ENCODE measurements at regions not wholly inside any gene's neighbourhood (a gene's known extent, or its start where the extent isn't known, plus 50 kb on each side); places are given as distances from the start of the nearest gene placed in this dataset.

GRCh38 chrX:18036394-18036793 is 175.3 kb upstream of the RAI2 start:
- no peaks in the 10 kb centered on the region for H3K27me3 ChIP-seq (ENCODE audit: insufficient read depth, low read length)
- no CpG with 5 or more reads among the region's 2 CpGs for WGBS (ENCODE audit: extremely low coverage, insufficient read length, low lambda C conversion rate)
- no peak overlapping the region for H4K5ac ChIP-seq (ENCODE audit: insufficient read length, low read depth, low read length)
- H3K79me1 ChIP-seq (ENCODE audit: insufficient read depth, low read depth, low read length, poor library complexity, severe bottlenecking) = no peaks in the 10 kb centered on the region
- no peak overlapping the region for H2BK12ac ChIP-seq (ENCODE audit: insufficient read length, low read depth, low read length)
- no peaks in the 10 kb centered on the region for H3K79me2 ChIP-seq (ENCODE audit: insufficient read depth, low read length)
- no peak overlapping the region for H2BK20ac ChIP-seq (ENCODE audit: low read depth, low read length, poor library complexity, severe bottlenecking)
- Mint-ChIP-seq H3K36me3 (ENCODE audit: insufficient read depth in 1 of 3, low read depth in 3 of 3) (no peaks in the 10 kb centered on the region), H3K9me3 (peaks cover 47 to 49% of the 10 kb centered on the region in 2 experiments), H3K27ac (no peak overlapping the region), H3K4me3 (no peak overlapping the region), H3K4me1 (no peaks in the 10 kb centered on the region), H3K27me3 (ENCODE audit: low read depth) (no peaks in the 10 kb centered on the region)
- TF ChIP-seq CTCF (conservative IDR thresholded peaks at IDR 0.05) = no peak
- H3K23me2 ChIP-seq (ENCODE audit: insufficient read length, low read depth, low read length, poor library complexity, severe bottlenecking) = no peaks in the 10 kb centered on the region
- H2BK5ac ChIP-seq (ENCODE audit: insufficient read length, low read length) = no peak overlapping the region
- no peak overlapping the region for H3K4me2 ChIP-seq (ENCODE audit: insufficient read depth, insufficient read length, low read length)
- H2AK5ac ChIP-seq (ENCODE audit: insufficient read length, low read length) = no peak overlapping the region
- no peak overlapping the region for H3K9ac ChIP-seq (ENCODE audit: extremely low read depth, insufficient read length, low read length)
- no peak overlapping the region for H2AFZ ChIP-seq (ENCODE audit: low read length)
- no peak overlapping the region for H3K23ac ChIP-seq (ENCODE audit: insufficient read length, low read depth, low read length)
- H3K14ac ChIP-seq (ENCODE audit: insufficient read depth, low read length) = no peak overlapping the region
- no peak overlapping the region for H4K8ac ChIP-seq (replicated peaks; ENCODE audit: insufficient read length, low read depth, low read length)
- no peak overlapping the region for H3K4ac ChIP-seq (ENCODE audit: low read depth, low read length)
- no peak overlapping the region for H2BK120ac ChIP-seq (ENCODE audit: low read depth, low read length, poor library complexity, severe bottlenecking)
- peaks cover 38% of the 10 kb centered on the region for H3K9me3 ChIP-seq (ENCODE audit: control insufficient read depth, low read depth, low read length)
- no peak overlapping the region for H3K27ac ChIP-seq (ENCODE audit: insufficient read length, low read depth, low read length)
- H3K4me1 ChIP-seq (ENCODE audit: insufficient read depth, low read length) = no peaks in the 10 kb centered on the region
- no peaks in the 10 kb centered on the region for H4K20me1 ChIP-seq (ENCODE audit: control insufficient read depth, insufficient read depth, insufficient read length)
- no peak overlapping the region for H3K56ac ChIP-seq (ENCODE audit: insufficient read length, low read depth, low read length)
- no peak overlapping the region for H3K18ac ChIP-seq (ENCODE audit: insufficient read length, low read depth, low read length)
- H2BK15ac ChIP-seq (ENCODE audit: low read depth, low read length) = no peak overlapping the region
- no peak overlapping the region for H3T11ph ChIP-seq (ENCODE audit: low read length)
- no peak for DNase-seq
- no peak overlapping the region for H4K91ac ChIP-seq (ENCODE audit: insufficient read length, low read depth, low read length)
